OCI-LY3 (cell line): ENCODE measurements at regions not wholly inside any gene's neighbourhood (a gene's known extent, or its start where the extent isn't known, plus 50 kb on each side); places are given as distances from the start of the nearest gene placed in this dataset.
A peak's percentile ranks its signal among the peaks of the same experiment; 100 is the strongest.

Experiments
- CTCF ChIP-seq: fragments of 200-600, 300-600 bp; sonication (generic); IDR thresholded peaks from 2 replicates; pipeline ENCODE4 v1.5.1; 2014; ENCODE audit warnings: antibody characterized with exemption, low read length, low read depth
- EZH2phosphoT487 ChIP-seq: fragments of 200-600 bp; shearing (Covaris generic); IDR thresholded peaks from 2 replicates; pipeline ENCODE4 v1.6.1; 2018; ENCODE audit warnings: antibody characterized with exemption, mixed run types, low read depth

GRCh38 chr13:40251343-40252032, 415.0 kb downstream of the FOXO1 start:
- peak; percentile 13; the same call in 1 of the 2 replicates for TF ChIP-seq CTCF
- no peak for TF ChIP-seq EZH2phosphoT487
